HL-60 (cell line): ENCODE measurements at regions not wholly inside any gene's neighbourhood (a gene's known extent, or its start where the extent isn't known, plus 50 kb on each side); places are given as distances from the start of the nearest gene placed in this dataset.

ENCODE experiments used
- CTCF ChIP-seq: IDR thresholded peaks from one replicate; pipeline ENCODE4 v1.5.1; 2011; ENCODE audit warnings: low read length, control low read depth, inconsistent platforms; ENCODE audit not compliant: insufficient read depth
- GABPA ChIP-seq: IDR thresholded peaks from 2 replicates; pipeline ENCODE4 v1.6.1; 2012; ENCODE audit warnings: low read depth
- POLR2AphosphoS5 ChIP-seq: IDR thresholded peaks from 2 replicates; pipeline ENCODE4 v1.6.1; 2012; ENCODE audit warnings: low read depth
- REST ChIP-seq: IDR thresholded peaks from 2 replicates; pipeline ENCODE4 v1.6.1; 2012; ENCODE audit warnings: low read depth; ENCODE audit not compliant: insufficient replicate concordance
- SPI1 ChIP-seq: IDR thresholded peaks from 2 replicates; pipeline ENCODE4 v1.6.1; 2012; ENCODE audit warnings: low read depth, mild to moderate bottlenecking, borderline replicate concordance

- TF ChIP-seq CTCF (no peak), POLR2AphosphoS5 (no peak), SPI1 (no peak), REST (no peak), GABPA (no peak)
These were observed 116.4 kb downstream of the PWWP3B start for GRCh38 chrX:106284431-106285025.
